ENCODE measurements at regions not wholly inside any gene's neighbourhood (a gene's known extent, or its start where the extent isn't known, plus 50 kb on each side); places are given as distances from the start of the nearest gene placed in this dataset.

DNA sequence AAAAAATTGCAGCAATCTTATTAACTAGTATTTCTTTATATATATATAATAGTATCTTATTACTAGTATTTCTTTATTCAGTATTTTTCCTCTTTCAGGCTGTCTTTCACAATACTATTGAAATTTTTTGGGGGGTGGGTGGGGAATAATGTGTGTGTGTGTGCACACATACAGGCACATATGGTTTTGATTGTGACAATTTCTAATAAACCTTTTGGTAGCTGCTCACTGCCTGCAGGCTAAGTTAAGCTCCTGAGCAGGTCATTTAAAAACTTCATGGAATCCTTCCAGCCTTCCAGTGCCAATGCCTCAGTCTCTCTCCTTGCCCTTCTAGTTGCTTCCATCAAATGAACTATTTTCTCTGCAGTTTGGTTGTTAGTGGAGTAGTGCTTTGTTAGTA lies 490.1 kb downstream of the PCNX1 start:
- TF ChIP-seq, protein P1, sequence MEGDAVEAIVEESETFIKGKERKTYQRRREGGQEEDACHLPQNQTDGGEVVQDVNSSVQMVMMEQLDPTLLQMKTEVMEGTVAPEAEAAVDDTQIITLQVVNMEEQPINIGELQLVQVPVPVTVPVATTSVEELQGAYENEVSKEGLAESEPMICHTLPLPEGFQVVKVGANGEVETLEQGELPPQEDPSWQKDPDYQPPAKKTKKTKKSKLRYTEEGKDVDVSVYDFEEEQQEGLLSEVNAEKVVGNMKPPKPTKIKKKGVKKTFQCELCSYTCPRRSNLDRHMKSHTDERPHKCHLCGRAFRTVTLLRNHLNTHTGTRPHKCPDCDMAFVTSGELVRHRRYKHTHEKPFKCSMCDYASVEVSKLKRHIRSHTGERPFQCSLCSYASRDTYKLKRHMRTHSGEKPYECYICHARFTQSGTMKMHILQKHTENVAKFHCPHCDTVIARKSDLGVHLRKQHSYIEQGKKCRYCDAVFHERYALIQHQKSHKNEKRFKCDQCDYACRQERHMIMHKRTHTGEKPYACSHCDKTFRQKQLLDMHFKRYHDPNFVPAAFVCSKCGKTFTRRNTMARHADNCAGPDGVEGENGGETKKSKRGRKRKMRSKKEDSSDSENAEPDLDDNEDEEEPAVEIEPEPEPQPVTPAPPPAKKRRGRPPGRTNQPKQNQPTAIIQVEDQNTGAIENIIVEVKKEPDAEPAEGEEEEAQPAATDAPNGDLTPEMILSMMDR (IDR thresholded peaks at IDR 0.05): no peak
- no peak for TF ChIP-seq POLR2A (IDR thresholded peaks at IDR 0.05; ENCODE audit: low read depth)

Measured in esophagus muscularis mucosa (tissue), 3 donors.